IMR-90 (cell line): ENCODE measurements at regions not wholly inside any gene's neighbourhood (a gene's known extent, or its start where the extent isn't known, plus 50 kb on each side); places are given as distances from the start of the nearest gene placed in this dataset.

ENCODE experiments used
- ATAC-seq: fragments of 200-7000 bp; cut with Tn5 transposase; 2 replicates; pipeline ENCODE4 v1.9.1; 2020; ENCODE audit warnings: low read depth, mild to moderate bottlenecking, moderate library complexity
- BruUV-seq: library from RNA; stranded (reverse); fragments of 400-500 nt; replicated peaks from 2 replicates; lab custom pipeline; 2021; lab: Mats Ljungman, UMichigan
- CTCF ChIA-PET: fragments of 300-600 bp; formaldehyde crosslinking; extraction: SDS; loops from one replicate; lab custom pipeline; 2021; ENCODE audit warnings: antibody characterized with exemption; lab: Yijun Ruan, JAX
- POLR2A ChIA-PET: fragments of 300-600 bp; sonication (Branson Sonifier 250); formaldehyde crosslinking; loops from one replicate; lab custom pipeline; 2022; ENCODE audit warnings: antibody characterized with exemption; ENCODE audit not compliant: unreplicated experiment; lab: Charles Lee
- DNase-seq: peaks from one replicate; pipeline ENCODE4 v3.0.0; 2013
- H2AFZ ChIP-seq: replicated peaks from 2 replicates; pipeline ENCODE3; 2013; ENCODE audit warnings: low read length, mild to moderate bottlenecking; ENCODE audit not compliant: poor library complexity
- H2AK5ac ChIP-seq: 2 replicates; pipeline ENCODE4 v1.6.1; 2013; ENCODE audit warnings: low read depth, low read length, inconsistent platforms
- H2AK9ac ChIP-seq: replicated peaks from 2 replicates; pipeline ENCODE3; 2013; ENCODE audit warnings: mild to moderate bottlenecking, low read depth, low read length, moderate library complexity; ENCODE audit not compliant: poor library complexity
- H2BK120ac ChIP-seq: 2 replicates; pipeline ENCODE4 v1.6.1; 2013; ENCODE audit warnings: low read depth, low read length, inconsistent platforms
- H2BK15ac ChIP-seq: 3 replicates; pipeline ENCODE4 v1.6.1; 2013; ENCODE audit warnings: low read depth, low read length, inconsistent platforms
- H2BK20ac ChIP-seq: 2 replicates; pipeline ENCODE4 v1.6.1; 2013; ENCODE audit warnings: low read depth, mild to moderate bottlenecking, inconsistent platforms, low read length, moderate library complexity
- H2BK5ac ChIP-seq: 2 replicates; pipeline ENCODE4 v1.6.1; 2013; ENCODE audit warnings: mild to moderate bottlenecking, low read depth, low read length, inconsistent platforms; ENCODE audit not compliant: poor library complexity, severe bottlenecking
- H3K14ac ChIP-seq: replicated peaks from 2 replicates; pipeline ENCODE4 v1.6.1; 2013; ENCODE audit warnings: low read depth, low read length, inconsistent platforms
- H3K18ac ChIP-seq: 2 replicates; pipeline ENCODE4 v1.6.1; 2013; ENCODE audit warnings: low read depth, low read length, control low read depth
- H3K23ac ChIP-seq: 2 replicates; pipeline ENCODE4 v1.6.1; 2013; ENCODE audit warnings: low read depth, low read length, inconsistent platforms
- H3K27ac ChIP-seq: 2 replicates; pipeline ENCODE4 v1.5.1; 2013; ENCODE audit warnings: mild to moderate bottlenecking, control low read depth, low read length; ENCODE audit not compliant: insufficient read depth
- H3K27me3 ChIP-seq: 2 replicates; pipeline ENCODE4 v1.6.1; 2013; ENCODE audit warnings: low read length; ENCODE audit not compliant: control insufficient read depth, insufficient read depth
- H3K36me3 ChIP-seq: 2 replicates; pipeline ENCODE4 v1.6.1; 2013; ENCODE audit warnings: low read length, mixed read lengths; ENCODE audit not compliant: control insufficient read depth, insufficient read depth
- H3K4ac ChIP-seq: 2 replicates; pipeline ENCODE4 v1.6.1; 2013; ENCODE audit warnings: low read depth, low read length, inconsistent platforms
- H3K4me1 ChIP-seq: 2 replicates; pipeline ENCODE4 v1.6.1; 2013; ENCODE audit warnings: low read length, mixed read lengths; ENCODE audit not compliant: control insufficient read depth, insufficient read depth
- H3K4me2 ChIP-seq: 2 replicates; pipeline ENCODE4 v1.6.1; 2013; ENCODE audit warnings: low read depth, mild to moderate bottlenecking, control low read depth, low read length, moderate library complexity
- H3K4me3 ChIP-seq: 2 replicates; pipeline ENCODE4 v1.5.1; 2013; ENCODE audit warnings: low read depth, mild to moderate bottlenecking, control low read depth, low read length, moderate library complexity; ENCODE audit not compliant: insufficient read depth
- H3K56ac ChIP-seq: 2 replicates; pipeline ENCODE4 v1.6.1; 2013; ENCODE audit warnings: low read length, inconsistent platforms; ENCODE audit not compliant: insufficient read depth; ENCODE audit errors: extremely low read depth
- H3K79me1 ChIP-seq, 2 experiments: 2 replicates each; pipeline ENCODE4 v1.6.1; 2013; ENCODE audit warnings: low read length in 2 of 2, inconsistent platforms in 1 of 2, low read depth in 1 of 2
- H3K9ac ChIP-seq: 2 replicates; pipeline ENCODE4 v1.6.1; 2013; ENCODE audit warnings: low read depth, low read length, control low read depth
- H3K9me1 ChIP-seq: 2 replicates; pipeline ENCODE4 v1.6.1; 2013; ENCODE audit warnings: low read length, inconsistent platforms; ENCODE audit not compliant: insufficient read depth
- H3K9me3 ChIP-seq: 2 replicates; pipeline ENCODE4 v1.6.1; 2013; ENCODE audit warnings: low read length; ENCODE audit not compliant: control insufficient read depth, insufficient read depth
- H4K20me1 ChIP-seq: 2 replicates; pipeline ENCODE4 v1.6.1; 2013; ENCODE audit warnings: low read length, inconsistent platforms; ENCODE audit not compliant: insufficient read depth
- H4K5ac ChIP-seq: 2 replicates; pipeline ENCODE4 v1.6.1; 2013; ENCODE audit warnings: mild to moderate bottlenecking, low read depth, low read length, control low read depth
- H4K8ac ChIP-seq, 2 experiments: 2 replicates each; pipeline ENCODE4 v1.6.1; 2013; ENCODE audit warnings: low read depth in 2 of 2, low read length in 2 of 2, control low read depth in 1 of 2, inconsistent platforms in 1 of 2
- H4K91ac ChIP-seq: 2 replicates; pipeline ENCODE4 v1.6.1; 2013; ENCODE audit warnings: low read depth, low read length, inconsistent platforms; ENCODE audit not compliant: insufficient read depth
- BHLHE40 ChIP-seq: fragments of 150-350 bp; IDR thresholded peaks from 2 replicates; pipeline ENCODE4 v1.6.1; 2016; ENCODE audit warnings: mild to moderate bottlenecking, low read depth, low read length
- MAFK ChIP-seq: IDR thresholded peaks from 2 replicates; pipeline ENCODE4 v1.6.1; 2012; ENCODE audit warnings: low read depth, low read length, improper control_type of control experiment
- MAZ ChIP-seq: IDR thresholded peaks from 2 replicates; pipeline ENCODE4 v1.6.1; 2012; ENCODE audit warnings: low read depth, mild to moderate bottlenecking, low read length, improper control_type of control experiment, moderate library complexity, borderline replicate concordance
- POLR2A ChIP-seq: IDR thresholded peaks from 2 replicates; pipeline ENCODE4 v1.6.1; 2012; ENCODE audit warnings: mild to moderate bottlenecking, low read depth, low read length
- RAD21 ChIP-seq: IDR thresholded peaks from 2 replicates; pipeline ENCODE4 v1.6.1; 2012; ENCODE audit warnings: low read length, improper control_type of control experiment
- USF2 ChIP-seq: fragments of 150-350 bp; IDR thresholded peaks from 2 replicates; pipeline ENCODE4 v1.6.1; 2017; ENCODE audit warnings: mild to moderate bottlenecking, antibody characterized with exemption, low read length, low read depth
- WGBS, 2 experiments: methylation state at CpG; one replicate each; pipeline versions ENCODE4 v1.1.5 to v1.1.7; 2013; ENCODE audit warnings: missing lambda C conversion rate in 2 of 2; ENCODE audit not compliant: insufficient read length in 1 of 2; ENCODE audit errors: extremely low coverage in 2 of 2; 5-methylcytosine and 5-hydroxymethylcytosine counted together
- dilution Hi-C: fragments of 300-500 bp; cut with HindIII; formaldehyde crosslinking; loops from one replicate; pipeline ENCODE4 v1.14.3; 2018; ENCODE audit warnings: low sequenced_read_pairs; ENCODE audit not compliant: unreplicated experiment
- in situ Hi-C: fragments of 300-500 bp; cut with MboI; formaldehyde crosslinking; loops from 3 replicates; pipeline ENCODE4 v1.14.3; 2019; ENCODE audit warnings: low sequenced_read_pairs, inconsistent platforms, mixed read lengths
- intact Hi-C: fragments of 100-400 bp; cut with micrococcal nuclease; formaldehyde crosslinking; loops from 2 replicates; pipeline ENCODE4 v1.10.0; 2022
- TF ChIP-seq, protein P1 (sequence below): conservative IDR thresholded peaks from 2 replicates; pipeline ENCODE4 v1.5.1; 2012; ENCODE audit warnings: mild to moderate bottlenecking, low read depth, low read length, improper control_type of control experiment

DNA sequence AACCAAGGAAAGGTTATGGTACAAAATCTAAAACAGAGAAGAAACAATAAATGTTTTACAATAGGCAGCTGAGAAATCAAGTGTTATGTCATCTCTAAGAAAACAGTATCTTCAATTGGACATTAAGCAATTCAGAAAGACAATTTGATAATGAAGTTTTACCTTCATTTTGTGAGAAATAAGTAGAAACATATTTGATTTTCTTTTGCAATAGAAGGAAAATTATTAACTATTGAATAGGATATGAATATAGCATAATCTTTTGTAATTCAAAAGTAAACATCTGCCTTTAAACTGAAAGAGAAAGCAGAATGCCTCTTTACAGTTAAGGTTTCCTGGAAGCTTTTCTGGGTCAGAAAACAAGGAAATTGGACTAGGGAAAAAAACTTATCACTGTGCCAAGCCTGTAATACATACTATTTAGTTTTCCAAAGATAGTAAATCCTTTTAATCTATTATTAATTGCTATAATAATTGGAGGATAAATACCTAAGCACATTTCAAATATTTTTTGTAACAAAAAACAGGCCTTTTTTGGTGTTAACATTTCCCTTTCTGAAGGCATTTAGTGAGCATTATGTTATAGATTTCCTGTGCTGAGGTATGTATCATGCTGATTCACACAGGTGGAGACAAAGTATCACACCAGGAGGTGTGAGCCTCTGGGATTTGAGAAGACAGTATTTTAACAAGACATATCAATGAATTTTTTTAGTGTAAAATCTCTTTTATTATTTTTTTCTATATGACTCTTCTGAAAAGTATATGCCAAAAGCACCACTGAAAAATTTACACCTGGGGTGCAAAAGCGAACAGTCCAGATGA is 947.0 kb upstream of the CDH2 start:
- dilution Hi-C loops: no loop called here
- Histone ChIP-seq H2AK5ac (no peak overlapping the region), H3K79me1 (no peaks in the 10 kb centered on the region), H3K4me2 (no peak overlapping the region), H3K56ac (no peak overlapping the region), H3K27me3 (no peaks in the 10 kb centered on the region), H3K36me3 (no peaks in the 10 kb centered on the region), H2AK9ac (no peak overlapping the region), H3K4ac (no peak overlapping the region), H3K9me1 (no peaks in the 10 kb centered on the region), H2BK20ac (no peak overlapping the region), H4K8ac (peak overlapping the region in 1 of 2 experiments; percentile 85; a peak in 1 of 4 replicates), H4K20me1 (no peaks in the 10 kb centered on the region), H3K14ac (no peak overlapping the region; the same call in 1 of the 2 replicates), H3K4me1 (no peaks in the 10 kb centered on the region), H4K91ac (no peak overlapping the region), H3K9me3 (no peaks in the 10 kb centered on the region), H3K9ac (no peak overlapping the region), H3K18ac (no peak overlapping the region; the same call in 1 of the 2 replicates), H2BK5ac (no peak overlapping the region), H3K23ac (no peak overlapping the region), H3K27ac (no peak overlapping the region), H2AFZ (no peak overlapping the region), H2BK15ac (no peak overlapping the region), H4K5ac (peak overlapping the region; percentile 78; the same call in 1 of the 2 replicates), H3K4me3 (no peak overlapping the region), H2BK120ac (no peak overlapping the region)
- no TSS peak for BruUV-seq
- DNase-seq: no peak
- no CpG with 5 or more reads among the region's 1 CpG for WGBS, 2 experiments
- in situ Hi-C loops: no loop called here
- ChIA-PET CTCF (no interaction called here), POLR2A (interaction anchor here (0.6 kb wide), 1 partner anchor 166 kb away, joined by 4 read pairs; no protein-coding TSS in a partner anchor)
- intact Hi-C loops: no loop called here
- no peak for TF ChIP-seq BHLHE40
- TF ChIP-seq RAD21: no peak
- no peak for TF ChIP-seq POLR2A
- no peak for TF ChIP-seq MAZ
- no peak for TF ChIP-seq MAFK
- TF ChIP-seq, protein P1, sequence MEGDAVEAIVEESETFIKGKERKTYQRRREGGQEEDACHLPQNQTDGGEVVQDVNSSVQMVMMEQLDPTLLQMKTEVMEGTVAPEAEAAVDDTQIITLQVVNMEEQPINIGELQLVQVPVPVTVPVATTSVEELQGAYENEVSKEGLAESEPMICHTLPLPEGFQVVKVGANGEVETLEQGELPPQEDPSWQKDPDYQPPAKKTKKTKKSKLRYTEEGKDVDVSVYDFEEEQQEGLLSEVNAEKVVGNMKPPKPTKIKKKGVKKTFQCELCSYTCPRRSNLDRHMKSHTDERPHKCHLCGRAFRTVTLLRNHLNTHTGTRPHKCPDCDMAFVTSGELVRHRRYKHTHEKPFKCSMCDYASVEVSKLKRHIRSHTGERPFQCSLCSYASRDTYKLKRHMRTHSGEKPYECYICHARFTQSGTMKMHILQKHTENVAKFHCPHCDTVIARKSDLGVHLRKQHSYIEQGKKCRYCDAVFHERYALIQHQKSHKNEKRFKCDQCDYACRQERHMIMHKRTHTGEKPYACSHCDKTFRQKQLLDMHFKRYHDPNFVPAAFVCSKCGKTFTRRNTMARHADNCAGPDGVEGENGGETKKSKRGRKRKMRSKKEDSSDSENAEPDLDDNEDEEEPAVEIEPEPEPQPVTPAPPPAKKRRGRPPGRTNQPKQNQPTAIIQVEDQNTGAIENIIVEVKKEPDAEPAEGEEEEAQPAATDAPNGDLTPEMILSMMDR: no peak
- TF ChIP-seq USF2: no peak
- ATAC-seq: no peak; the same call in 1 of the 2 replicates
